ENCODE measurements at regions not wholly inside any gene's neighbourhood (a gene's known extent, or its start where the extent isn't known, plus 50 kb on each side); places are given as distances from the start of the nearest gene placed in this dataset.
"Not testable (repeated sequence)": the region's sequence is repeated elsewhere in the genome, so short reads cannot be mapped to it uniquely, and the experiment has no call there.

DNA sequence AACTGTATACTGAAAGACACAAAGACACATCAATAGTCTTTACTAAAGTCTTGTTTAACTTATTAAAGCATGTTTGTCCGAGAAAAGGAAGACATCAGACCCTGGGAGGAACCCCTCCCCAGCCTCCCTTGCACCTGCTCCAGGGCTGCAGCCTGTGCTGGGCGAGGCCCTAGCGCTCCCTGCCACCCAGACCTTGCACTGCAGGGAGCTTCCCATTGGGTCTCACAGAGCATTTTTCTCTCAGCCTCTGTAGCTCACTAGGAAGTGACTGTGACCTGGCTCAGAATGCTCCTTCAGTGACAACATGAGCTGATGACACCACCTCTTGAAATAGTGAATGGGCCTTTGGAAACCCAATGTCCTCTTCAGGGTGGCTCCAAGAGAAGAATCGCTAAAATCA lies 461.2 kb downstream of the TMEM121 start:
- Histone ChIP-seq H3K9ac (ENCODE audit: low read depth, low read length) (no peak overlapping the region), H3K27ac (ENCODE audit: low read length) (no peak overlapping the region), H3K4me1 (ENCODE audit: insufficient read depth, low read length) (no peaks in the 10 kb centered on the region), H3K36me3 (ENCODE audit: insufficient read depth, low read depth, low read length) (no peaks in the 10 kb centered on the region), H3K27me3 (ENCODE audit: insufficient read depth, low read length) (no peaks in the 10 kb centered on the region), H3K9me3 (ENCODE audit: insufficient read depth, low read depth, low read length) (peaks cover 70% of the 10 kb centered on the region), H3K4me3 (ENCODE audit: low read length) (no peak overlapping the region)

- Histone ChIP-seq H3K36me3 (ENCODE audit: insufficient read depth, low read depth, low read length) (no peaks in the 10 kb centered on the region), H3K4me3 (ENCODE audit: low read length) (no peak overlapping the region), H3K27me3 (ENCODE audit: insufficient read depth, low read length) (no peaks in the 10 kb centered on the region), H3K4me1 (ENCODE audit: insufficient read depth, low read length) (no peaks in the 10 kb centered on the region), H3K27ac (ENCODE audit: low read length) (no peak overlapping the region), H3K9ac (ENCODE audit: low read depth, low read length) (no peak overlapping the region), H3K9me3 (ENCODE audit: insufficient read depth, low read depth, low read length) (peaks cover 74% of the 10 kb centered on the region)
Measured at GRCh38 chr14:105989566-105990302, 463.4 kb downstream of the TMEM121 start.

DNA sequence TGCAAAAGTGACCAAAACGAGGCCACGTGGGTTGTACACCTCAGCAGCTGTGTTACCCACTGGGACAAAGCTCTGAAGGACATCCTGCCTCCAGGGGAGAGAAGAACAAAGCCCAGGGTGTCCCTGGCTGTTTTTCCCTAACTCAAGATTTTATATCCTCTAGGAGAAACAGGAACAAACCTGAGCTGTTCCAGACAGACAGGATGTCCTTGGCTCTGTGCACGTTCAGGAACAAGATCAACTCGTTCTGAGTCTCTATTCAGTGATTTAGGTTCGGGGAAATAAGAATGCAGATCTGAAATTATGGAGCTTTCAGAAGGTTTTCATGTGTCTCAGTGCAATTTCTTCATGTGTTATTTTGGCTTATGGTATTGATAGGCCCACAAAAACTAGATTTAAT lies 465.3 kb downstream of the TMEM121 start:
- H3K27me3 ChIP-seq (ENCODE audit: insufficient read depth, low read length); H3K4me1 ChIP-seq (ENCODE audit: insufficient read depth, low read length); H3K27ac ChIP-seq (ENCODE audit: low read length); H3K4me3 ChIP-seq (ENCODE audit: low read length); H3K36me3 ChIP-seq (ENCODE audit: insufficient read depth, low read depth, low read length); H3K9ac ChIP-seq (ENCODE audit: low read depth, low read length): not testable (repeated sequence)
- peaks cover 75% of the 10 kb centered on the region for H3K9me3 ChIP-seq (ENCODE audit: insufficient read depth, low read depth, low read length)

GRCh38 chr14:105993814-105994213 lies 467.4 kb downstream of the TMEM121 start:
- Histone ChIP-seq H3K27ac (ENCODE audit: low read length) (no peak overlapping the region), H3K9ac (ENCODE audit: low read depth, low read length) (no peak overlapping the region), H3K4me3 (ENCODE audit: low read length) (no peak overlapping the region), H3K4me1 (ENCODE audit: insufficient read depth, low read length) (no peaks in the 10 kb centered on the region), H3K36me3 (ENCODE audit: insufficient read depth, low read depth, low read length) (no peaks in the 10 kb centered on the region), H3K9me3 (ENCODE audit: insufficient read depth, low read depth, low read length) (peaks cover 65% of the 10 kb centered on the region), H3K27me3 (ENCODE audit: insufficient read depth, low read length) (no peaks in the 10 kb centered on the region)

GRCh38 chr14:105995011-105995710 lies 468.8 kb downstream of the TMEM121 start:
- H3K4me1 ChIP-seq (ENCODE audit: insufficient read depth, low read length); H3K27me3 ChIP-seq (ENCODE audit: insufficient read depth, low read length); H3K4me3 ChIP-seq (ENCODE audit: low read length); H3K9ac ChIP-seq (ENCODE audit: low read depth, low read length); H3K27ac ChIP-seq (ENCODE audit: low read length); H3K36me3 ChIP-seq (ENCODE audit: insufficient read depth, low read depth, low read length): not testable (repeated sequence)
- H3K9me3 ChIP-seq (ENCODE audit: insufficient read depth, low read depth, low read length), result peaks cover 71% of the 10 kb centered on the region

DNA sequence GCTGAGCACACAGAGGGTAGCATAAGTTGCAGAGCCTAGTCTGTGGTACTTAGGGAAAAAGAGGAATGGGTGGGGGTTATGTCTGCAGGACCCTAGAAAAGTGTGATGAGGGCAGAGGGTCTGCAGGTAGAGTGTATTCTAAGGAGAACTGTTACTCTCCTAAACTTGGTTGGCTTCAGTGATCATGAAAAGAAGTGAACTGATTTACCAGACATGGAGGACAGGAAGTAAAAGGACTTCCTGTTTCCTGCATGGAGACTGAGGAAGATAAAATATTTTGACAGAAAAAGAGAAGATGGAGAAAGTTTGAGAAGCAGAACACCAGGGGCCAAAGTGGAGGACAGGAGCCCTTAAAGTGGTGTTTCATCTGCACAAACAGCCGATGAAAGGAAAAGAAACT lies 472.2 kb downstream of the TMEM121 start:
- not testable (repeated sequence) for H3K4me1 ChIP-seq (ENCODE audit: insufficient read depth, low read length); H3K36me3 ChIP-seq (ENCODE audit: insufficient read depth, low read depth, low read length); H3K27me3 ChIP-seq (ENCODE audit: insufficient read depth, low read length); H3K9ac ChIP-seq (ENCODE audit: low read depth, low read length); H3K4me3 ChIP-seq (ENCODE audit: low read length); H3K27ac ChIP-seq (ENCODE audit: low read length)
- H3K9me3 ChIP-seq (ENCODE audit: insufficient read depth, low read depth, low read length), result peaks cover 76% of the 10 kb centered on the region

GRCh38 chr14:105999361-106000028 lies 473.1 kb downstream of the TMEM121 start:
- no peaks in the 10 kb centered on the region for H3K27me3 ChIP-seq (ENCODE audit: insufficient read depth, low read length)
- peaks cover 76% of the 10 kb centered on the region for H3K9me3 ChIP-seq (ENCODE audit: insufficient read depth, low read depth, low read length)
- no peak overlapping the region for H3K27ac ChIP-seq (ENCODE audit: low read length)

GRCh38 chr14:106000029-106000511 lies 473.7 kb downstream of the TMEM121 start:
- H3K4me1 ChIP-seq (ENCODE audit: insufficient read depth, low read length); H3K9ac ChIP-seq (ENCODE audit: low read depth, low read length); H3K27me3 ChIP-seq (ENCODE audit: insufficient read depth, low read length); H3K4me3 ChIP-seq (ENCODE audit: low read length); H3K27ac ChIP-seq (ENCODE audit: low read length); H3K36me3 ChIP-seq (ENCODE audit: insufficient read depth, low read depth, low read length): not testable (repeated sequence)
- H3K9me3 ChIP-seq (ENCODE audit: insufficient read depth, low read depth, low read length), result peaks cover 76% of the 10 kb centered on the region

More at GRCh38 chr14:105999361-106000028, 473.1 kb downstream of the TMEM121 start:
- Histone ChIP-seq H3K36me3 (ENCODE audit: insufficient read depth, low read depth, low read length) (no peaks in the 10 kb centered on the region), H3K9ac (ENCODE audit: low read depth, low read length) (no peak overlapping the region), H3K4me3 (ENCODE audit: low read length) (no peak overlapping the region), H3K4me1 (ENCODE audit: insufficient read depth, low read length) (no peaks in the 10 kb centered on the region)

DNA sequence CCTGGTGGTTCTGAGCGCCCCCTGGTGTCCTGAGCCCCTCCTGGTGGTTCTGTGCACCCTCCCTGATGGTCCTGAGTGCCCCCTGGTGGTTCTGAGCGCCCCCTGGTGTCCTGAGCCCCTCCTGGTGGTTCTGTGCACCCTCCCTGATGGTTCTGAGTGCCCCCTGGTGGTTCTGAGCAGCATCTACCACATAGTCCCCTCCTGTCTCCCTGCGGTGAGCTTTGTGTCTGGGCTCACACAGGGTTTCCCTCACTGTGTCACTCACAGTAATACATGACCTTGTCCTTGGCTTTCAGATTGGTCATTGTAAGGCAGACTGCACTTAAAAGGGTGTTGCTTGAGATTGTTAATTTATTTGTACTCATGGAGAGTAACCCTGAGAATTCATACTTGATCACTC lies 474.9 kb downstream of the TMEM121 start:
- H3K27ac ChIP-seq (ENCODE audit: low read length); H3K9ac ChIP-seq (ENCODE audit: low read depth, low read length); H3K4me3 ChIP-seq (ENCODE audit: low read length); H3K36me3 ChIP-seq (ENCODE audit: insufficient read depth, low read depth, low read length); H3K4me1 ChIP-seq (ENCODE audit: insufficient read depth, low read length); H3K27me3 ChIP-seq (ENCODE audit: insufficient read depth, low read length): not testable (repeated sequence)
- H3K9me3 ChIP-seq (ENCODE audit: insufficient read depth, low read depth, low read length), result peaks cover 74% of the 10 kb centered on the region

DNA sequence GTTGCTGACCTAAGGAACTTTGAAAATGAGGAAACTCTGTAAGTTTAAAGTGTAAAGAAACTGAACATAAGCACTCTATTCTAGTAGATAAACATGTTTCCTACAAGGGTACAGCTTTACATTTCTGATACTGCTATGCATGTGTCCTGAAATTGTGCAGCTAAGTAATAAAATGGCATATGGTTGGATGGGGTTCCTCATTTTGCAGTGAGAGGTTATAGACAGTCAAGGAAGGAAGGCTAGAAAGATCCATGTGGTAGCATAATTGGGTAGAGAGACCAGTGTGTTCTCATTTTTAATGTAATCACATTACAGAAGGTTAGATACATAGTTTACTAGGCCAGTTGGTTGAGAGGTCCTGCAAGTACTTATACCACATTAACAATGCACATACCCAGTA lies 477.0 kb downstream of the TMEM121 start:
- peaks cover 80% of the 10 kb centered on the region for H3K9me3 ChIP-seq (ENCODE audit: insufficient read depth, low read depth, low read length)

DNA sequence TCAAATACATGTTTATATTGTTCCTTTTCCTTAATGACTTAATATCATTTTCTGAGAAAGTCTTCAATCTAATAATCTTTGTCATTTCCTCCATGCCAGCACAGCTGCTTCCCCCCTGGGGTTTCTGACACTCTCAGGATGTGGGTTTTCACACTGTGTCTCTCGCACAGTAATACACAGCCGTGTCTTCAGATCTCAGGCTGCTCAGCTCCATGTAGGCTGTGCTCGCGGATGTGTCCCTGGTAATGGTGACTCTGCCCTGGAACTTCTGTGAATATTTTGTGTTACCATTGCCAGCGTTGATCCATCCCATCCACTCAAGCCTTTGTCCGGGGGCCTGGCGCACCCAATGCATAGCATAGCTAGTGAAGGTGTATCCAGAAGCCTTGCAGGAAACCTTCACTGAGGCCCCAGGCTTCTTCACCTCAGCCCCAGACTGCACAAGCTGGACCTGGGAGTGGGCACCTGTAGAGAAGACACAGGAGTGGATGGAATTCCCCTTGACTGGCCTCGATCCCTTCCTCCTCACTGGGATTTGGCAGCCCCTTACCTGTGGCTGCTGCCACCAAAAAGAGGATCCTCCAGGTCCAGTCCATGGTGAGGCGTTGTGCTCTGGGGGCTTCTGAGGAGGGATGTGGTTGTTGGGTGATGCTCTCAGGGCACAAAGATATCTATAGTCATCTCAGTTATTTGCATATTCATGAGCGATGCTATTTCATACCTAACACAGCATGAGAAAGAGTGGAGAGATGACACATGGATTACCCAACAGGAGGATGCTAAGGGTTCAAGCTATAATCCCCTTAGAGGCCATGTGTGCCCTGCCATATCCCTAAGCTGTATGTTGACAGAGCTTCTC lies 478.8 kb downstream of the TMEM121 start:
- H3K9ac ChIP-seq (ENCODE audit: low read depth, low read length); H3K4me3 ChIP-seq (ENCODE audit: low read length); H3K4me1 ChIP-seq (ENCODE audit: insufficient read depth, low read length); H3K27ac ChIP-seq (ENCODE audit: low read length); H3K27me3 ChIP-seq (ENCODE audit: insufficient read depth, low read length); H3K36me3 ChIP-seq (ENCODE audit: insufficient read depth, low read depth, low read length): not testable (repeated sequence)
- H3K9me3 ChIP-seq (ENCODE audit: insufficient read depth, low read depth, low read length), result peaks cover 77% of the 10 kb centered on the region

More for the DNA sequence above, 477.0 kb downstream of the TMEM121 start:
- Histone ChIP-seq H3K9ac (ENCODE audit: low read depth, low read length) (no peak overlapping the region), H3K36me3 (ENCODE audit: insufficient read depth, low read depth, low read length) (no peaks in the 10 kb centered on the region), H3K4me3 (ENCODE audit: low read length) (no peak overlapping the region), H3K27ac (ENCODE audit: low read length) (no peak overlapping the region), H3K4me1 (ENCODE audit: insufficient read depth, low read length) (no peaks in the 10 kb centered on the region), H3K27me3 (ENCODE audit: insufficient read depth, low read length) (no peaks in the 10 kb centered on the region)
